ENCODE measurements at regions not wholly inside any gene's neighbourhood (a gene's known extent, or its start where the extent isn't known, plus 50 kb on each side); places are given as distances from the start of the nearest gene placed in this dataset.

DNA sequence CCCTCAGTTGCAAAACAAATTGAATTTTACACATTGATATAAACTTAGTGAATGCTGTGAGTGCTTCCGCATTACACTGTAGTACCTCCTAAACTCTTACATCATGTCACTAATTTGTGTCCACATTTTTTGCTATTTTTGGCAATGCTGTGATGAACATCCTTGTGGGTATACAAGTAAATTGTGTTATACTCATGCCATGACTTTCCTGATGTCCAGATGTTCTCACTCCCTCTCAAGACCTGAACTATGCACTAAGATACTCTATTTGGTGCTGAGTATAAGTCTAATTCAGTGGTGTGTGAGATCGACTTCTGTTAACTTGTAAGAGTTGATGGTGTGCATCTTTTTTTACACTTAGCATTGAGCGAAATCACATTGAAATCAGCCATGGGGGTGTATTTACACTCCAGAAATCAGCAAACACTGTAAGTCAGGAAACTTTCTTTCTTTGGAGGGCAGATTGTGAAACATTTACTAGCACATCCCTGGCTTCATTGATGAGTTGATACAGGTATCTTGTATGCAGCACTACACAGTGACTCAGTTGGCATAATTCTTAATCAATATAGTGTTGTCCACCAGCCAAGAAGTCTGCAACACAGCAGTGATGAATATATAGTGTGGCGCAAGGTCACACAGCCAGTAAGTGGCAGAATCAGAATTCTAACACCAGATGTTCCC is 228.1 kb upstream of the RORA start:
- TF ChIP-seq, protein P1, sequence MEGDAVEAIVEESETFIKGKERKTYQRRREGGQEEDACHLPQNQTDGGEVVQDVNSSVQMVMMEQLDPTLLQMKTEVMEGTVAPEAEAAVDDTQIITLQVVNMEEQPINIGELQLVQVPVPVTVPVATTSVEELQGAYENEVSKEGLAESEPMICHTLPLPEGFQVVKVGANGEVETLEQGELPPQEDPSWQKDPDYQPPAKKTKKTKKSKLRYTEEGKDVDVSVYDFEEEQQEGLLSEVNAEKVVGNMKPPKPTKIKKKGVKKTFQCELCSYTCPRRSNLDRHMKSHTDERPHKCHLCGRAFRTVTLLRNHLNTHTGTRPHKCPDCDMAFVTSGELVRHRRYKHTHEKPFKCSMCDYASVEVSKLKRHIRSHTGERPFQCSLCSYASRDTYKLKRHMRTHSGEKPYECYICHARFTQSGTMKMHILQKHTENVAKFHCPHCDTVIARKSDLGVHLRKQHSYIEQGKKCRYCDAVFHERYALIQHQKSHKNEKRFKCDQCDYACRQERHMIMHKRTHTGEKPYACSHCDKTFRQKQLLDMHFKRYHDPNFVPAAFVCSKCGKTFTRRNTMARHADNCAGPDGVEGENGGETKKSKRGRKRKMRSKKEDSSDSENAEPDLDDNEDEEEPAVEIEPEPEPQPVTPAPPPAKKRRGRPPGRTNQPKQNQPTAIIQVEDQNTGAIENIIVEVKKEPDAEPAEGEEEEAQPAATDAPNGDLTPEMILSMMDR (IDR thresholded peaks at IDR 0.05; ENCODE audit: control extremely low read depth, extremely low read depth) = no peak
- no peak for ATAC-seq (ENCODE audit: insufficient read depth, low FRiP score)
- peaks cover 0 to 33% (median 5%) of the 10 kb centered on the region in 5 donors for H3K4me1 ChIP-seq (ENCODE audit: control insufficient read depth in 5 of 5, insufficient read depth in 5 of 5, low read length in 5 of 5)
- H3K36me3 ChIP-seq (ENCODE audit: control insufficient read depth in 4 of 4, insufficient read depth in 4 of 4, low read length in 4 of 4) = no peaks in the 10 kb centered on the region
- no peak overlapping the region for H3K4me3 ChIP-seq
- peak in 2 of 3 donors; percentile 19 to 33 for DNase-seq
- no peaks in the 10 kb centered on the region for H3K9me3 ChIP-seq (ENCODE audit: control insufficient read depth in 4 of 4, insufficient read depth in 3 of 4, low read length in 3 of 4)
- 91 to 93% methylated on average over 4 of the region's 4 CpGs for WGBS, 2 donors
- no peak overlapping the region for H3K27ac ChIP-seq (ENCODE audit: low read depth in 1 of 2, low read length in 1 of 2)
- H3K9ac ChIP-seq (ENCODE audit: insufficient read depth in 1 of 2, low read length in 2 of 2) = no peak overlapping the region
- H3K27me3 ChIP-seq (ENCODE audit: control insufficient read depth in 3 of 3, insufficient read depth in 3 of 3, low read length in 2 of 3) = no peaks in the 10 kb centered on the region

DNA sequence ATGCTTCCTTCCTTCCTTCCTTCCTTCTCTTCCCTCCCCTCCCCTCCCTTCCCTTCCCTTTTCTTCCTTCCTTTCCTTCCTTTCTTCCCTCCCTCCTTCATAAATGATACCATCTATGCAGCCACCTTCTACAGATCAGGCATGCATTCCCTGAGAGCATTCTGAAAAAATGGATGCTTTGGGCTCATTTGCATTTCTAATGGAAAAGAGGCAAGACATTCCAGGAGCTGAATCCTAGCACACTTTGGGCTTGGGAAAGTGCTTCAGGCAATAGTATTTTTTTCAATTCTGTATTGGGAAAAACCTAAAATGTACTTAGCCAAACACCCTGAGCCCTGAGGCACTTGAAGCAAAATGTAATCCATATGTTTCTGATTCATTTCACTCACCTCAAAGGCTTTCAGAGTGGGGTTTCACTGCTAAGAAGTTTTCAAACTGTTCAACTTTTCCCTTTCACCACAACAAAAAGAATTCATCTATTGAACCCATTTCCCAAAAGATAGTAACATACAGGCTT is 220.1 kb upstream of the RORA start:
- no peaks in the 10 kb centered on the region for H3K27me3 ChIP-seq (ENCODE audit: control insufficient read depth in 3 of 3, insufficient read depth in 3 of 3, low read length in 2 of 3)
- ATAC-seq (ENCODE audit: insufficient read depth, low FRiP score) = no peak

DNA sequence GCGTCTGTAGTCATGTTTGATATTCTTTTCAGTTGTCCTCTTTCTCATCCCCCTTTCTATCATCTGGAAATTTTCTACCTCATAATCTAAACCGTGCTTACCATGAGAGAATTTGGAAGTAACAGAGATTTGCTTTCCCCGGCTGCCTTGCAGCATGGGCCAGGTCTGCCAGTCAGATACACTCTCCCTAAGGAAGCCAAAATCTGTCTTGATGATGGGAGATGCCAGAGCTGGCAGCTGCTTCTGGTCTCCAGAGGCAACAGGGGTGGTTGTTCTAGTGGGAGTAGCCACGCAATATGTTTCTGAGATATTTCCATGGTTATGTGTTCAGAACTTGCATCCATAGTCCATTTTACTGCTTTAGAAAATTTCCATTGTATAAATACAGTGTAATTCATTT is 218.9 kb upstream of the RORA start:
- H3K4me1 ChIP-seq (ENCODE audit: control insufficient read depth in 5 of 5, insufficient read depth in 5 of 5, low read length in 5 of 5) = no peaks in the 10 kb centered on the region
- TF ChIP-seq, protein P1 (IDR thresholded peaks at IDR 0.05; ENCODE audit: control extremely low read depth, extremely low read depth) = no peak
- H3K9ac ChIP-seq (ENCODE audit: insufficient read depth in 1 of 2, low read length in 2 of 2) = no peak overlapping the region

More for the DNA sequence above, 220.1 kb upstream of the RORA start:
- TF ChIP-seq, protein P1 (IDR thresholded peaks at IDR 0.05; ENCODE audit: control extremely low read depth, extremely low read depth) = no peak
- no peak overlapping the region for H3K4me3 ChIP-seq
- no peaks in the 10 kb centered on the region for H3K36me3 ChIP-seq (ENCODE audit: control insufficient read depth in 4 of 4, insufficient read depth in 4 of 4, low read length in 4 of 4)
- no peak overlapping the region for H3K27ac ChIP-seq (ENCODE audit: low read depth in 1 of 2, low read length in 1 of 2)
- no peaks in the 10 kb centered on the region for H3K4me1 ChIP-seq (ENCODE audit: control insufficient read depth in 5 of 5, insufficient read depth in 5 of 5, low read length in 5 of 5)
- DNase-seq = no peak
- H3K9me3 ChIP-seq (ENCODE audit: control insufficient read depth in 4 of 4, insufficient read depth in 3 of 4, low read length in 3 of 4) = peaks cover 0 to 2% (median 0%) of the 10 kb centered on the region in 4 donors
- no peak overlapping the region for H3K9ac ChIP-seq (ENCODE audit: insufficient read depth in 1 of 2, low read length in 2 of 2)

More for the DNA sequence above, 218.9 kb upstream of the RORA start:
- H3K9me3 ChIP-seq (ENCODE audit: control insufficient read depth in 4 of 4, insufficient read depth in 3 of 4, low read length in 3 of 4) = peaks cover 0 to 2% (median 0%) of the 10 kb centered on the region in 4 donors
- ATAC-seq (ENCODE audit: insufficient read depth, low FRiP score) (no peak), DNase-seq (no peak)
- WGBS, 2 donors = 80 to 89% methylated on average over 4 of the region's 4 CpGs
- no peaks in the 10 kb centered on the region for H3K27me3 ChIP-seq (ENCODE audit: control insufficient read depth in 3 of 3, insufficient read depth in 3 of 3, low read length in 2 of 3)
- H3K36me3 ChIP-seq (ENCODE audit: control insufficient read depth in 4 of 4, insufficient read depth in 4 of 4, low read length in 4 of 4) = no peaks in the 10 kb centered on the region
- no peak overlapping the region for H3K27ac ChIP-seq (ENCODE audit: low read depth in 1 of 2, low read length in 1 of 2)
- no peak overlapping the region for H3K4me3 ChIP-seq

Data from lung (tissue), 11 donors.